ENCODE measurements at regions not wholly inside any gene's neighbourhood (a gene's known extent, or its start where the extent isn't known, plus 50 kb on each side); places are given as distances from the start of the nearest gene placed in this dataset.

DNA sequence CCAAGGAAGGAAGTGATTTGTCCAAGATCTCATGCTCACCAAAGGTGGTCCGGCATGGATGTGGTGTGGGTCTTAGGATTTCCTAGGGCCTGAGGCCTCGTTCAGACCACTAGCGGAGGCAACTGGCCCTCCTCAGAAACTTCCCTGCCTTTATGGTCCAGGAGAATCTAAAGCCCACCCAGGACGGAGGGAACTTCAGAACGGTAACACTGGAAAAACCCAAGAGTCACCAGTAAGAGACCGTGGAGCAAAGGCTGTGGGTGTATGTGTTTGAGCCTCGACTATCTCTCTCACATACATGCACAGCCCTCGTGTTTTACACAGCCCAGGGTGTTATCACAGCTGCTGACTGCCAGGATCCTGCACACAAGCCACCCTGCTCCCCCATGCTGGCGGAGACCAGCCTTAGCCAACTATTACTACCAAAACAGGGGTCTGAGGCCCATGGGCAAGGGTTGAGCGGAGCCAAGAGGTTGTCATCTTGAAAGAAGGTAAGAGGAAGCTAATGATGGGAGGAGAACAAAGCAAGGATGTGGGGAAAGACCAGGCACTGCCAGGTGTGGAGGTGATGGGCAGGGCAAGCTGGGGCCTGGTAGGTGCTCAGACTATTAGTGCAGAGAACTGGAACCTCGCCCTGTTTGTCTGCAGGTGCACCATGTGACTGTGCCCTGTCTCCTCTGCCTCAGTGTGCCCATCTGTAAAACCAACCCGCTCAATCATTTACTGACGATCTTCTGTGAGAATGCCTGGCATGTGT lies 170.2 kb upstream of the ZMIZ1 start:
- DNase-seq (ENCODE audit: low read depth, low spot score) = no peak

DNA sequence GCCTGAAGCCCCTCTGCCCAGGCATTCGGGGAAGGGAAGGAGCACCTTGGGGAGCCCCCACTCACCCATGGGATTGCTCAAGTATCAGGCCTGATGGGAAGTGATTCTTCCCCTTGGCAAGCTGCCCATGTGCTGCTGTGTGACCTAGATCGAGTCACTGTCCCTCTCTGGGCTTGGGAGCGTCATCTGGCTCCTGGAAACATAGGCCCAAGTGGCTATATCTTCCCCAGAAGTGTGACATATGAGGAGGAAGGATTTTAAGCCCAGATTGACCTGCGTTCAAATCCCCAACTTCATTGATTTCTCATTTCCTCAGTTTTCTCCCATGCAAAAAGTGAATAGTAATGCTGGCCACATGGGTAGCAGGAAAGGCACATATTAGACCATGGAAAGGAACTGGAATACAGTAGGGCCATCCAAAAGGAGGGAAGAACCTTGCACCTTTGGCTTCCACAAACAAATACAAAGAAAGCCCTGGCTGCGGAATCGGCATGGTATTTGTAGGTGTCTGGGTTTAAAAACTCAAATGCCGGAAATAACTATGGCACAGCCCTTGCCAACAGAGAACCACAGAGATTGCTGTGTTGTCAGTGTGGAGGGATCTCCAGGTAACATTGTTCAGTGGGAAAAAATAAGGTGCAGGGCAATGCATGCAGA lies 169.5 kb upstream of the ZMIZ1 start:
- DNase-seq (ENCODE audit: low read depth, low spot score) = no peak

DNA sequence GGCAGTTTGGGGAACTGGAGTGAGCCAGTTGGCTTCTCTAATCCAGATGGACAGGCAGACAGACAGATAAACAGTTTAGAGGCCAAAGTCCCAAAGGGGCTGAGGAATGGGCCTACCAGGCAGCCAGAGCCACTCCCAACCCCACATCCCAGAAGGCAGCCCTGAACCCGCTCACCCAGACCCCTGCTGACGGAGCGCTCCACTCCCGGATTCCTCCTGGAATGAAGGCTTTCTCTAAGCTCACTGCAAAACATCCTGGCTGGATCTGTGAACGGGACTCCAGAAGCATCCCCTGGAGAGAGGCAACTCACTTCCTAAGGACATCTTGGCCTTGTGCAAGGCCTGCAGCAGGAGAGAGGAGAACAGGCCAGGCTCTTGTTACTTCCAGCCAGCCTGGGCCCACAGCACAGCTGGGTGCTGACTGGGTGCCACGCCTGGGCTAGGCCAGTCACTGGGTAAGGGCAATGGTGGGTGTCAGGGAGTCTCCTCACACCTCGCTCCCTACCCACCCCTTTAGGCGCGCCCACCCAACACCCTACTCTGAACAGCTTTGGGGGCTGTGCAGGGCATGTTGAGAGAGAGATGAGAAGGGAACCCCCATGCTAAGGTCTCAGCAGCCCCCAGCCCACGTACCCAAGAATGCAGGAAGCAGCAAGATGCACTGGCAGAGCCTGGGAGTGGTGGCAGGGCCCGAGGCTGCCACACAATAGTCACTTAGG lies 168.6 kb upstream of the ZMIZ1 start:
- no peak for DNase-seq (ENCODE audit: low read depth, low spot score)

DNA sequence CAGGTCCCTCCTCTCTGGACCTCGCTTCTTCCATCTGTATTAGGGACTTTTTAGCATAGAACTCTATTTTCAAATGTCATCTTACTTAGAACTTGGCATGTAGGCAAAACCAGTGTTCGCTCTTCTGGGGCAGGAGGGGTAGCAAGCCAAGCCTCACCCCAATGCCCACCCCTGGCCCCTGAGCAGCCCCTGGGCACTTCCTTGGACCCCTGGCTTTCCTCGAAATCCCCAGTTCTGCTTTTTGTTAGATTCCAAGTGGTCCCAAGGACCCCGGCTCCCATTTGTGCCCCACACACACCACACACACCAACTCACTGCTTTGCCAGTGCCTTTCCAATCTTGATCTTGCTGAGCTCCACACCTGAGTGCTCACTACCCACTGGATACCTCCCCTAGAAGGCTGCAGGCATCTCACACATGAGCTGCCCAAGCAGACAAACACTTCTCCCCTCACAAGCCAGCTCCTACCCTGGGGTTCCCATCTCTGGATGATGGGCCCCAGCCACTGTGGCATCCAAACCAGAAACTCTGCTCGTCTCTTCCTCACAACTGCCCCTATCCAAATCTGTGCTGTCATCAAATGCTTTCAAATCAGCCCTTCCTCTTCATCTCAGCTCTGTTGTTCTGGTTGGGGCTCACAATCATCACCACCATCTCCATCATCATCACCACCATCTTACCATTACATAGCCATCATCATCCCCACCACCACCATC lies 167.9 kb upstream of the ZMIZ1 start:
- DNase-seq (ENCODE audit: low read depth, low spot score) = no peak

DNA sequence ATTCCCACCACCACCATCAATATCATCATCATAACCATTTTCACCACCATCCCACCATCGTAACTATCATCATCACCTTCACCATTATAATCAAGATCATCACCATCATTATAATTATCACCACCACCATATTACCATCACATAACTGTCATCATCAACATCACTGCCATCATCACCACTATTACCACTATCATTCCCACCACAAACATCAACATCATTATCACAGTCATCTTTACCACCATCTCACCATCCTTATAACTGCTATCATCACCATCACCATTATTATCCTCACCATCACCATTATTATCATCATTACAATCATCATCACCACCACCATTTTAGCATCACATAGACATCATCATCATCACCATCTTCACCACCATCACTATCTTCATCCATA lies 167.1 kb upstream of the ZMIZ1 start:
- DNase-seq (ENCODE audit: low read depth, low spot score) = no peak

DNA sequence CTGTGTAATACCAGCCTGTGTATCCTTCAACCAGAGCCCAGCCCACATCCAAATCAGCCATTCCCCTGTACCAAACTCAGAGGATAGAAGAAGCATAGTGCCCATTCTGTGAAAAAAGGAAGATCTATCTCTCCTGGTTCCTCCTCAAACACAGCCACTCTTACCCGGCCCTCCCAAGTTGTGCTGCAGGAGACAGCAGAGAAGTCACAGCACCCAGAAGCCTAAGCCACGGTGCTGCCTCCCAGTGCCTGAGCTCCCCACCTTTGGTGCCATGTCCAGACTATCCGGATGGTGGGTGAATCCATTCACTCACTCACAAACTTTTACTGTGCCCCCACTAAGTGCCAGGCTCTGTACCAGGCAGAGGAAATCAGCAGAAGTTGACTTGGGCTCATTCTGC lies 166.0 kb upstream of the ZMIZ1 start:
- DNase-seq (ENCODE audit: low read depth, low spot score) = no peak

DNA sequence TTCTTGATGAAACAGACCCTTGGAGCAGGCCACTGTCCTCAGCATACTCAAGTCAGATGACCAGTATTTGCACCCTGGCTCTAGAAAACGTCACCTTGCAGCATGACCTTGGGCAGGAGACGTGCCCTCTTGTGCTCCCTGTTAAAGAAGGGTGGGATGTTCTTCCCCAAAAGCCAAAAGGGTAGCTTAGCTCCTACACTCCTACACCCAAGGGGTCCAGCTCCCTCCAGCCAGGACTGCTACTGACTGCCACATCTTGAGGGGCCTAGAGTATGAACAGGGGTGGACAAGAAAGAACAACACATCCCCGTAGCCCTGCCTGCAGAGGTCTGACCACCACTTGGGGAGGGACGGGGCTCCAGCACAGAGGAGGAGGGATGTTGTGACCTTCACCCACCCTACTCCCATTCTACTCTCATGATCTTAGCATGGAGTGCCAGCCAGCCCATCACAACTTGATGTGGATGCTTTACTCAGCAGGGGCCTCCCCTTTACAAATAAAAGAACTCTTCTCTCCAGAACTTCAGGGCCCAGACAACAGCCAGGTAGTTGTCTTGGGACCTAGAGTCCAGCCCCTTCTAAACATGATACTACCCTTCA lies 165.3 kb upstream of the ZMIZ1 start:
- no peak for DNase-seq (ENCODE audit: low read depth, low spot score)

DNA sequence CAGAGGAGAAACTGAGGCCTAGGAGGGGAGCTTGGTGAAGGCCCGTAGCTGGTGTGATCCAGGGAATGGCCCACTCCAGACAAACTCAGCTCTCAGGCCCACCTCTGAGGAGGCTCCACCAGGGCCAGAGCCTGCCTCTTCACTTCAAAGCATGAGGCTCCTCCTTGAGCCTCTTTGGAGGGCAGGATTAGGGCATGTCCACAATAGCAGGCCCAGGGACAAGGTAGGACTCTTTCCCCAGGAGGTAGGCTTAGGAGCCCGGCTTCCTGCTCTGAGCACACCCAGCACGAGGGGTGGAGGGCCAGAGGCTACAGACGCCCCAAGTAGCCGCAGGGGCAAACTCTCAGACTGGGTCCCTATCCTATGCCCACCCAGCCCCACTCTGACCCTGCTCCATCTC lies 164.6 kb upstream of the ZMIZ1 start:
- no peak for DNase-seq (ENCODE audit: low read depth, low spot score)

DNA sequence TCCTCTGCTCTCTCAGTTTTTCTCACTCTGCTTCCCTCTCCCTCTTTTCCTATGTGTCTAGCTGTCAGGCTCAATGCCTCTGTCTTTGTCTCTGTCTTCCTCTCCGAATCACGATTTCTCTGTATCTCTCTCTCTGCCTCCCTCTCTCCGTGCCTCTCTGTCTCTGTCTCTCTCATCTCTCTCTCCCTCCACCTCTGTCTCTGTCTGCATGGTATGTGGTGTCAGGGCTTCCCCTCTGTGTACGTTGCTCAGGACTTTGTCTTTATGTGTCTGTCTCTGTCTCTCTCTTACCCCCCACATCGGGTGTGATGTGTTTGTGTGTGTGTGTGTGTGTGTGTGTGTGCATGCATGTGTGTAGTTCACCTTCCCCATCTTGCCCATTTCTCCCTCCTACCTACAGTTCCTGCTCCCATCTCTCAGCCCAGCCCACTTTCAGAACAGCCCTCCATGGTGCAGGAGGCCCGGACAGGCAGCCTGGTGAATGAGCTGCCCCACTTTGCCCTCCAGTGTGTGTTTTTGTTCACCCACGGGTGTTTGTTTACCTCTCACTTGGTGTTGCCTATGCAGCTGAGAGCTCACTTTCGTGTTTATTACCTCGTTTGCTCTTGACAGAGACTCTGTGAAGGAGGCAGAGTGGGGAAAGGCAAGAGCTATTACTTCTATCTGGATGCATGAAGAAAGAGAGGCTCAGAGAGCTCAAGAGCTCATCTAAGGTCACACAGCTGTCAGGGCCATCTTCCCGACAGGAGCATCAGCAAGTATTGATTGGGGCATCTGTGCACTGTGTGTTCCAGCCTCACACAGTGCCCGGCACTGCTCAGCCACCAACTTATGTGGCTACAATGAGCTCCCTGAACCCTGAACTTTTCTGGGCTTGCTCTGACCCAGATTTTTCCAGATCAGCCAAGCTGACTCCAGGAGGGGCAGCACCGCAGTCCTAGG lies 163.5 kb upstream of the ZMIZ1 start:
- no peak for DNase-seq (ENCODE audit: low read depth, low spot score)

DNA sequence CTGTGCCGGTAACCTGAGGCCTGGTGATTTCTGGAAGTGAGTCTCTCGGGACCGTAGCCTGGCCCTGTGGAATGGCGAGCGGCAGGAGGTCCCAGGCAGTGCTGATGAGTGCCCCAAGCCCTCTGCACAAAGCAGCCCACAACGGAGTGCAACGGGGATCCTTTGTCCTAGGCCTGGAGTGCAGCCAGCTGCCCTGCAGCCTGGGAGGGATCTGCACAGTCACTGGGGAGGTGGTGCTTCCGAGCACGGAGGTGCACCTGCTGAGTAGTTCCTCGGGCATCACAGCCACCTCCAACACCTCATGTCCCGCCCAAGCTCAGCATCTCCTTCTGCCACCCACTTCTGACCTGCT lies 162.8 kb upstream of the ZMIZ1 start:
- DNase-seq (ENCODE audit: low read depth, low spot score) = no peak

DNA sequence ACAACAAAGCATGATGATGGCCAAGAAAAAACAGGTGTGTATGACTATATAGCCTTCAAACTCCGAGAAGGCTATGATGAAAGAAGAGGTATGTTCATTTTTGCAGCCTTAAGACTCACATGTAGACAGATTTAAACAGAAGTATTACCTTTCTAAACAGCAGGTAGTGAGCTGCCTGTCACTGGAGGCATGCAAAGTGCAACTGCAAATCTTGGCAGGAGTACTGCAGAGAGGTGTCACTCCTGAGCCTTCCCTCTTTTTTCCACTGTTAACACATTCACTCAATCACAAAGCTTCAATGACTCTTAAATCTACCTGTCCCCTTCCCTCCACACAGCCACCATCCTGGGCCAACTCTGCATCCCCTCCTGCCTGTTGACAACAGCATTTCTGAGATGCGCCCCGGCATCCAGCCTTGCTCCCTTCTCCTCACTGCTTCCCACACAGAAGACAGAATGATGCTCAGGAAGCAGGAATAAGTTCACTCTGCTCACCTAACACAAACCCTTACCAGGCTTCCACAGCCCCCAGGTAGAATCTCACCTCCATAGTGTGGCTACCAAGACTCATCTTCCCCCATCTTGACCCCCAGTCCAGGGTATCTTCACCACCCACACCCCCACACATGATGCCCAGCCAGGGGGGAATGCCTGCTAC lies 161.9 kb upstream of the ZMIZ1 start:
- DNase-seq (ENCODE audit: low read depth, low spot score) = no peak

DNA sequence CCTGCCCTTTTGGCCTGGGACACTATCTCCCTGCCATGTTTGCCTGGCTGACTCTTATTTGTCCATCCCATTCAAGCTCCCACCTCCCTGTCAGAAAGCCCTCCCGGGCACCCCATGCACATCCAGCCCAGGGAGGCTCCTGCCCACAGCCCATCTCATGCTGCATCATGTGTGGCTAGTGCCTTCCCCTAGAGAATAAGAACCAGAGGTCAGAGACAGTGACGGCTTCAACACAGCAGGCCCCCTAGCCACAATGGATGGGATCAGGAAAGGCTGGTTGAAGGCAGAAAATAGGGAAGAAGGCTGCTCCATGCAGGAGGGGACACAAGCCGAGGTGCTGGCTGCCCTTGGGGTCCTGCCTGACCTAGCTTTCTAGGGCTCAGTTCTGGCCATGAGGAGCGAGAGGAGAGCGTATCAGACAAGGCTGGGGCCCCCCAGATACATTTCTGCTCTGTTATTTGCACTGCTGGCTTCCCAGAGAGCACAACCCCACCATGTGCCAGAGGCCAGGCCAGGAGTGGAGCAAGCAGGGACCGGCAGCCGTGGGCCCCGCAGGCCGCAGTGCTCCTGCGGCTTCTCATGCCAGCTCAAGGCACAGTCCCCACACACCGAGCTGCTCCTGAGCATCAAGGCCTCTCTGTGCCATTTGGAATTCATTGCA lies 161.1 kb upstream of the ZMIZ1 start:
- no peak for DNase-seq (ENCODE audit: low read depth, low spot score)

DNA sequence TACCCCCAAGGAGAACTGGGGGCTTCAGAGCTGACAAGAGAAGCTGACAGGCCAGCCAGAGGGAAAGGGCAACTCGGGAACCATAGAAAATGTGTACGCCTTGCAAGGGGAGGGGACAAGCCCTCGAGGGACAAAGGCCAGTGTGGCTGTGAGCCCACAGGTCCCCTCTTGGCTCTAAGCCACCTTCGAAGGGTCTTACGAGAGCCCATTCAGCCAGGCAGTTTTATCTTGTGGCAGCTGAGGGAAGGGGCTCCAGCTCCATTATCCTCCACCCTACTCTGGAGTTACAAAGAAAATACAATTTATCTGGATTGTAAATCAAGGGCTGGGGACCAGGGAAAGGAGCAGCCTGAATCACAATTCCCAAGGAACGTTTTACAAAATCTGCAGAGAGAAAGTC lies 159.5 kb upstream of the ZMIZ1 start:
- DNase-seq (ENCODE audit: low read depth, low spot score) = no peak

DNA sequence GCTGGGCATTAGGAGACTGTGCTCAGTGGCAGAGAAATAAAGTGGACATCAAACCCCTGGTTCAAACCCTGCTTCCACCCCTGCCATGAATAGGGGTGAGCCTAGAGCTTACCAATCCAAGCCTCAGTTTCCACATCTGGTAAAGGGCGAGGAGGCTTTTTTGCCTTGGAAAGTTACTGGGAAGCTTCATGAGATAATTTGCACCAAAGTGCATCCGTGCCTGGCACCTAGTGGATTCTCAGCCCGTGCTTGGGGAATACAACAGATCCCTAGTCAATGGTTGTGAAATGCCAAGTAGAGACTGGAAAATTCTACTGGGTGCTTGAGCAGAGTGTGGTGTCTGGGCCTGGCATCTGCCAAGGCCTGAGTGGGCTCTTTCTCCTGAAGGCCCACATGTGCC lies 158.7 kb upstream of the ZMIZ1 start:
- no peak for DNase-seq (ENCODE audit: low read depth, low spot score)

DNA sequence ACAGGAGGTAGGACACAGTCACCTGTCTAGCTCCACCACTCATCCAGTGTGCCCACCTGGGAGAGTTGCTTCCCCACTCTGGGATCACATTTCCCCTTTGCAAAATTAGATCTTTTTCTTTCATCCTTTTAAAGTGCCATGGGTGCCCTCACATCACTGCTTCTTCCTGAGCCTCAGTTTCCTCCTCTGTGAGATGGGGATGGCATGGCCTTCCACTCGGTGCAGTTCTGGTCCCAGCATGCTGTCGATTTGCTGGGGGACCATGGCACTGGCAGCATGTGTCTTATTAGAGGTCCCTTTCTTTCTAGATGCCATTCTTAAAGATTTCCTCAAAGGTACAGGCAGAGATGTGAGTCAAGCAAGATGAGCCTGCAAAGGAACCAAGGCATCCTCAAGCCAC lies 158.3 kb upstream of the ZMIZ1 start:
- no peak for DNase-seq (ENCODE audit: low read depth, low spot score)

DNA sequence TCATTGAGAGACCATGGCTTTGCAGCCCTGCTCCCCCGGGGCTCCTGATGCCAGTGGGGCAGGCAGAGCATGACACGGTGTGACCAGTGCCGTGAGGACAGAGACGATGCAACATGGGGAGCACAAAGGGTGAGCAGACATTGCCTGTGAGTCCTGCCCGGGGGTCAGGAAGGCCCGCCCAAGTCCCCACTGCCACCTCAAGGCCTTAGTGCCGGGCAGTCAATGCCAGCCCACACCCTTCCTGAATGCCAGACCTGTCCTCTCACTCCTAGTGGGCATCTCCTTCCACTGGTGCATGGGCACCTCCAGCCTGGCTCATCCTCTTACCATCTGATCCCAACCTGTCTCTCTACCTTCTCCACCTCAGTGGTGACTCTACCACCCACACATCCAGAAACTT lies 157.9 kb upstream of the ZMIZ1 start:
- DNase-seq (ENCODE audit: low read depth, low spot score) = no peak

DNA sequence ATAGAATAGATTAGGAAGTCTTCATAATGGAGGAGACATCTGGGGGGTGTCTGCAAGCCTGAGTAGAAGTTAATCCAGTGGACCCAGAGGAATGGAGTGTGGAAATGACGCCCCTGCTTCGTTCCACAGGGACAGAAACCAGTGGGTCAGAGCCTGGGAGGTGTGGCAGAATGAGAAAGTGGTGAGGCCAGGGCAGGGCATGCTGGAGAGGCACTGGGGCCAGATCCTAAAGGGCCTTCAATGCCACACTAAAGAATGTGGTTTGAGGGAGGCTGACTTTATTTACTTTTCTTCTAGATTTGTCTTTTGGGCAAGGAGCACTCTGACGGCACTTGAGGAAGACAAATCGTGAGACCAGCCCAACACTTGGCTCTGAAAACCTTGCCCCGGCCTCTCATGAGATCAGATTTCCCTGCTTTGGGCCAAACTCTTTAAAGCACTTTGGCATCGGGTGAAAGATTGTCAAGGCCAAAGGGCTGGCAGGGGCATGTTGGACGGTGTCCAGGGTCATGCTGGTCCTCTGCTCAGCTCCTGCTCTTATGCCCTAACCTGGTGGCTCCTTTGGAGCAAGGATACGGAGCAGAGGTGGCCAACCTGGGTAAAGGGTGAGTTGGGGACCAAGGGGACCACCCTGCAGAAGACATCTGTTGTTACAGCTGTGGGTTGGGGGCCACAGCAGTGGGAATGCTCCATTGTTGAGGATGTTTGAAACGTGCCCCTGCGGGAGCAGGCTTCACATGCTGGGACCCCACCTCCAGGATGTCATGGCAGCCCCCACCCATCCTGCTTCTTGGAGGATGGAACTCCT lies 157.0 kb upstream of the ZMIZ1 start:
- DNase-seq (ENCODE audit: low read depth, low spot score) = no peak

DNA sequence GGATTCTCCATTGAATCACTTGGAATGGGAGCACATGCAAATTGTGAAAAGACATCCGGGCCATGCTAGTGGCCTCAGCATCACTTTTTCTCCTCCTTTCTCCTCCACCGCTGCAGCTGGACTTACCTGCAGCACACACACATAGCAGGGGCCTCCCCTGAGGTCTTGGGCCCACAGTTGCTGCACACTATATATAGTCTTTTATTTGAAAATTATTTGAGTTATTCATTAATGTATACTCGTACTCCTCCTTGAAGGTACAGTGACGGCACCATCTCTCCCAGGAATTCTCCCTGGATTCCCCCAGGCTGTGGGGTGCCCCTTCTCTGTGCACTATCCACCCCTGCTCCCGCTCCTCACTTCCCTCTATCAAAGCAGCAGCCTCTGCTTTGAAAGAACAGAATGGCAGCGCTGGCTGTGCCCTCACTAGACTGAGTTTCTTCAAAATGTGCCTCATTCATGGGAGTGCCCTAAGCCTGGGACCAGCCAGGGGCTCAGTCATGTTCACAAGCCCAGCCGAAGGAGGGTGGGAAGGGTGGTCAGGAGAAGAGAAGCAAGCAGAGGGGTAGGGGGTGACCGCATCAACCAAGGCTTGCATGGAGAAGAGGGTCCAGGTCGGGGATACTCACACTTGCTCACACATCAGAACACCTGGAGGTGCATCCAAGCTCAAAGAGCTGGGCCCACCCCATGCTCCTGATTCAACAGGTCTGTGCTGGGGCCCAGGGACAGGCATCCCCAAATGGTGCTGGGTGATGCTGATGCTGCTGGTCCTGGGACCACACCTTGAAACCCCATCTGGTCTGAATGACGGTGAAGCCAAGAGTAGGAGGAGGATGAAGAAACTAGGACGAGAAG lies 156.2 kb upstream of the ZMIZ1 start:
- DNase-seq (ENCODE audit: low read depth, low spot score) = no peak

Data from brain pericyte (primary cell).